ENCODE measurements at regions not wholly inside any gene's neighbourhood (a gene's known extent, or its start where the extent isn't known, plus 50 kb on each side); places are given as distances from the start of the nearest gene placed in this dataset.

- no peak overlapping the region for H3K4me2 ChIP-seq (ENCODE audit: insufficient read depth, low read length)
- H2AFZ ChIP-seq (ENCODE audit: low read depth, low read length), result no peak overlapping the region
- H3K9ac ChIP-seq (ENCODE audit: insufficient read depth in 1 of 2, low read depth in 2 of 2, low read length in 2 of 2), result no peak overlapping the region
- no peaks in the 10 kb centered on the region for H3K36me3 ChIP-seq (ENCODE audit: control insufficient read depth, insufficient read depth, low read length)
- no peaks in the 10 kb centered on the region for H3K9me1 ChIP-seq (ENCODE audit: control insufficient read depth, insufficient read depth, low read length)
- no peak overlapping the region for H3K27ac ChIP-seq (ENCODE audit: extremely low read depth, low read depth, low read length)
- DNase-seq (ENCODE audit: extremely low read depth in 1 of 4, low spot score in 3 of 4) (no peak), ATAC-seq (no peak), FAIRE-seq (no peak)
- no peaks in the 10 kb centered on the region for H4K20me1 ChIP-seq (replicated peaks; ENCODE audit: control insufficient read depth, insufficient read depth, low read length)
- H3K4me1 ChIP-seq (replicated peaks in 1 of 2; ENCODE audit: control insufficient read depth in 2 of 2, insufficient read depth in 2 of 2, low read length in 2 of 2), result no peaks in the 10 kb centered on the region
- intact Hi-C loops (cut with micrococcal nuclease) (no loop called here), in situ Hi-C loops (cut with MboI) (no loop called here)
- no peak overlapping the region for H3K4me3 ChIP-seq
- no peaks in the 10 kb centered on the region for H3K79me2 ChIP-seq (ENCODE audit: control insufficient read depth, insufficient read depth, low read length)
- BruUV-seq (replicated peaks), result no TSS peak
- ChIA-PET POLR2A (interaction anchor here (0.7 kb wide), 1 partner anchor 11 kb away, joined by 3 read pairs; no protein-coding TSS in a partner anchor), CTCF (ENCODE audit: low intra/inter-chr PET ratio) (no interaction called here)
- whole genome bisulfite sequencing (ENCODE audit: insufficient coverage, low coverage, missing lambda C conversion rate), result 0% methylated on average over 2 of the region's 2 CpGs
- H3K9me3 ChIP-seq (replicated peaks; ENCODE audit: control insufficient read depth, insufficient read depth, low read depth, low read length), result no peaks in the 10 kb centered on the region; the same call in 1 of the 2 replicates
- H3K27me3 ChIP-seq (ENCODE audit: control insufficient read depth in 2 of 2, insufficient read depth in 2 of 2, low read length in 2 of 2), result no peaks in the 10 kb centered on the region
- TF ChIP-seq GATAD2A (IDR thresholded peaks at IDR 0.05), result no peak
- TF ChIP-seq SMAD4 (CRISPR knock-in tag; conservative IDR thresholded peaks at IDR 0.05), result no peak
- TF ChIP-seq ETV6 (IDR thresholded peaks at IDR 0.05; ENCODE audit: borderline replicate concordance in 1 of 2, low read depth in 2 of 2, low read length in 1 of 2), result no peak
- no peak for TF ChIP-seq ETV6 (CRISPR knock-in tag; IDR thresholded peaks at IDR 0.05; ENCODE audit: borderline replicate concordance)
- no peak for TF ChIP-seq TSHZ1 (CRISPR knock-in tag; IDR thresholded peaks at IDR 0.05)
- TF ChIP-seq RCOR1 (IDR thresholded peaks at IDR 0.05; ENCODE audit: borderline replicate concordance in 1 of 2, low read depth in 2 of 2, low read length in 2 of 2), result no peak
- no peak for TF ChIP-seq HMG20A (CRISPR knock-in tag; conservative IDR thresholded peaks at IDR 0.05)
- no peak for TF ChIP-seq ZNF41 (CRISPR knock-in tag; conservative IDR thresholded peaks at IDR 0.05)
- TF ChIP-seq ZNF589 (CRISPR knock-in tag; IDR thresholded peaks at IDR 0.05; ENCODE audit: low read depth), result no peak
- no peak for TF ChIP-seq ZBTB8A (IDR thresholded peaks at IDR 0.05; ENCODE audit: partially characterized antibody)
- no peak for TF ChIP-seq EHMT2 (IDR thresholded peaks at IDR 0.05)
- no peak for TF ChIP-seq CEBPZ (IDR thresholded peaks at IDR 0.05; ENCODE audit: borderline replicate concordance, low read depth, low read length)
- no peak for TF ChIP-seq DEAF1 (CRISPR knock-in tag; IDR thresholded peaks at IDR 0.05)
- no peak for TF ChIP-seq CREM (IDR thresholded peaks at IDR 0.05; ENCODE audit: low read depth)
- no peak for TF ChIP-seq CGGBP1 (CRISPR knock-in tag; IDR thresholded peaks at IDR 0.05)
These were observed 565.5 kb downstream of the ZNF608 start for GRCh38 chr5:124180875-124181461.

Data from K562 (cell line).